GM18498 (cell line): ENCODE measurements at regions not wholly inside any gene's neighbourhood (a gene's known extent, or its start where the extent isn't known, plus 50 kb on each side); places are given as distances from the start of the nearest gene placed in this dataset.
"Not testable (repeated sequence)": the region's sequence is repeated elsewhere in the genome, so short reads cannot be mapped to it uniquely, and the experiment has no call there.

Source experiments
- ATAC-seq: cut with Tn5 transposase; IDR thresholded peaks from one replicate; pipeline ENCODE4 v1.9.1; 2021; ENCODE audit warnings: mild to moderate bottlenecking, moderate library complexity; ENCODE audit not compliant: unreplicated experiment

- not testable (repeated sequence) for ATAC-seq
These were observed 140.9 kb upstream of the GOLGA6L4 start for GRCh38 chr15:84094720-84095119.

GRCh38 chr15:84097053-84097452, 138.5 kb upstream of the GOLGA6L4 start:
- ATAC-seq: not testable (repeated sequence)

GRCh38 chr15:84098604-84099003, 137.0 kb upstream of the GOLGA6L4 start:
- no peak for ATAC-seq

- no peak for ATAC-seq
These were observed 136.4 kb upstream of the GOLGA6L4 start for GRCh38 chr15:84099181-84099580.

- no peak for ATAC-seq
These were observed 132.2 kb upstream of the GOLGA6L4 start for GRCh38 chr15:84103345-84103744.

GRCh38 chr15:84104853-84105252, 130.7 kb upstream of the GOLGA6L4 start:
- ATAC-seq: no peak

- no peak for ATAC-seq
These were observed 126.8 kb upstream of the GOLGA6L4 start for GRCh38 chr15:84108728-84109127.

- no peak for ATAC-seq
These were observed 124.0 kb upstream of the GOLGA6L4 start for GRCh38 chr15:84111575-84111974.

- ATAC-seq: no peak
These were observed 123.5 kb upstream of the GOLGA6L4 start for GRCh38 chr15:84112025-84112424.

- no peak for ATAC-seq
These were observed 121.7 kb upstream of the GOLGA6L4 start for GRCh38 chr15:84113919-84114318.

GRCh38 chr15:84114680-84115079, 120.9 kb upstream of the GOLGA6L4 start:
- not testable (repeated sequence) for ATAC-seq

- ATAC-seq: not testable (repeated sequence)
These were observed 116.2 kb upstream of the GOLGA6L4 start for GRCh38 chr15:84119351-84119750.

GRCh38 chr15:84120903-84121302, 114.7 kb upstream of the GOLGA6L4 start:
- ATAC-seq: not testable (repeated sequence)

- ATAC-seq: not testable (repeated sequence)
These were observed 106.9 kb upstream of the GOLGA6L4 start for GRCh38 chr15:84128706-84129105.

GRCh38 chr15:84130098-84130831, 105.3 kb upstream of the GOLGA6L4 start:
- ATAC-seq: not testable (repeated sequence)

GRCh38 chr15:84135931-84136456, 99.6 kb upstream of the GOLGA6L4 start:
- not testable (repeated sequence) for ATAC-seq

GRCh38 chr15:84142888-84143337, 92.7 kb upstream of the GOLGA6L4 start:
- ATAC-seq: peak; percentile 98

- no peak for ATAC-seq
These were observed 91.7 kb upstream of the GOLGA6L4 start for GRCh38 chr15:84143753-84144314.

GRCh38 chr15:84144946-84145345, 90.6 kb upstream of the GOLGA6L4 start:
- not testable (repeated sequence) for ATAC-seq

GRCh38 chr15:84146299-84146698, 89.3 kb upstream of the GOLGA6L4 start:
- not testable (repeated sequence) for ATAC-seq

GRCh38 chr15:84147307-84147706, 88.3 kb upstream of the GOLGA6L4 start:
- not testable (repeated sequence) for ATAC-seq
